Neutrophil (primary cell): ENCODE measurements at regions not wholly inside any gene's neighbourhood (a gene's known extent, or its start where the extent isn't known, plus 50 kb on each side); places are given as distances from the start of the nearest gene placed in this dataset.
"Not testable (repeated sequence)": the region's sequence is repeated elsewhere in the genome, so short reads cannot be mapped to it uniquely, and the experiment has no call there.

ENCODE experiments used
- H3K27ac ChIP-seq: fragments of 200-600 bp; sonication (generic); 2 replicates; pipeline ENCODE4 v1.5.1; 2016; ENCODE audit warnings: mild to moderate bottlenecking, moderate library complexity
- H3K27me3 ChIP-seq: fragments of 200-600 bp; sonication (generic); 2 replicates; pipeline ENCODE4 v1.6.0; 2016; ENCODE audit warnings: mild to moderate bottlenecking
- H3K36me3 ChIP-seq: fragments of 200-600 bp; sonication (generic); 2 replicates; pipeline ENCODE4 v1.5.1; 2017
- H3K4me1 ChIP-seq, 2 experiments: fragments of 200-600 bp in 1 of 2; sonication (generic) in 1 of 2; 1 replicate in 1 of 2; 2 replicates in 1 of 2; pipeline versions ENCODE4 v1.5.1 to v1.6.1; 2013 to 2016; ENCODE audit warnings: low read depth in 1 of 2, low read length in 1 of 2, mild to moderate bottlenecking in 1 of 2, moderate library complexity in 1 of 2; ENCODE audit not compliant: control insufficient read depth in 1 of 2, insufficient read depth in 1 of 2
- H3K4me3 ChIP-seq, 2 experiments: fragments of 200-600 bp in 1 of 2; sonication (generic) in 1 of 2; 1 replicate in 1 of 2; 2 replicates in 1 of 2; pipeline ENCODE4 v1.5.1; 2013 to 2016; ENCODE audit warnings: low read depth in 1 of 2, low read length in 1 of 2, mild to moderate bottlenecking in 1 of 2, moderate library complexity in 1 of 2
- H3K9me3 ChIP-seq: fragments of 200-600 bp; sonication (generic); 2 replicates; pipeline ENCODE4 v1.5.1; 2016
- CTCF ChIP-seq: fragments of 200-600 bp; sonication (generic); IDR thresholded peaks from 2 replicates; pipeline ENCODE4 v1.5.1; 2016; ENCODE audit warnings: antibody characterized with exemption

GRCh38 chr5:155815248-155815647 is 511.7 kb upstream of the SGCD start:
- Histone ChIP-seq H3K27ac (no peak overlapping the region), H3K36me3 (no peaks in the 10 kb centered on the region), H3K4me3 (no peak overlapping the region), H3K4me1 (no peaks in the 10 kb centered on the region), H3K27me3 (no peaks in the 10 kb centered on the region), H3K9me3 (no peaks in the 10 kb centered on the region)
- no peak for TF ChIP-seq CTCF

- no peaks in the 10 kb centered on the region for H3K4me1 ChIP-seq
- no peak overlapping the region for H3K4me3 ChIP-seq
- H3K27ac ChIP-seq: no peak overlapping the region
- H3K36me3 ChIP-seq: no peaks in the 10 kb centered on the region
- no peaks in the 10 kb centered on the region for H3K9me3 ChIP-seq
- no peak for TF ChIP-seq CTCF
- no peaks in the 10 kb centered on the region for H3K27me3 ChIP-seq
Observed at GRCh38 chr5:155822177-155822576, 504.8 kb upstream of the SGCD start.

GRCh38 chr5:155826611-155827507 is 500.1 kb upstream of the SGCD start:
- Histone ChIP-seq H3K36me3 (no peaks in the 10 kb centered on the region), H3K27me3 (no peaks in the 10 kb centered on the region), H3K4me1 (no peaks in the 10 kb centered on the region), H3K27ac (no peak overlapping the region), H3K4me3 (no peak overlapping the region), H3K9me3 (no peaks in the 10 kb centered on the region)
- TF ChIP-seq CTCF: no peak

GRCh38 chr5:155827508-155827815 is 499.5 kb upstream of the SGCD start:
- H3K36me3 ChIP-seq, H3K27ac ChIP-seq, H3K4me3 ChIP-seq, H3K4me1 ChIP-seq, H3K9me3 ChIP-seq, H3K27me3 ChIP-seq: not testable (repeated sequence)

GRCh38 chr5:155827949-155828348 is 499.0 kb upstream of the SGCD start:
- Histone ChIP-seq H3K27ac (no peak overlapping the region), H3K27me3 (no peaks in the 10 kb centered on the region), H3K9me3 (no peaks in the 10 kb centered on the region), H3K36me3 (no peaks in the 10 kb centered on the region), H3K4me1 (no peaks in the 10 kb centered on the region), H3K4me3 (no peak overlapping the region)
- no peak for TF ChIP-seq CTCF

- no peak overlapping the region for H3K27ac ChIP-seq
- H3K4me3 ChIP-seq: no peak overlapping the region
- no peaks in the 10 kb centered on the region for H3K36me3 ChIP-seq
- H3K27me3 ChIP-seq: no peaks in the 10 kb centered on the region
- no peak for TF ChIP-seq CTCF
- no peaks in the 10 kb centered on the region for H3K9me3 ChIP-seq
- no peaks in the 10 kb centered on the region for H3K4me1 ChIP-seq
Observed at GRCh38 chr5:155831491-155831890, 495.5 kb upstream of the SGCD start.
